Keratinocyte (primary cell): ENCODE measurements at regions not wholly inside any gene's neighbourhood (a gene's known extent, or its start where the extent isn't known, plus 50 kb on each side); places are given as distances from the start of the nearest gene placed in this dataset.

Experiments
- DNase-seq: peaks from one replicate; pipeline ENCODE4 v3.0.0-alpha.2; 2011; ENCODE audit warnings: low read depth, missing footprints, low spot score
- FAIRE-seq: peaks from 2 replicates; lab custom pipeline; 2011; peaks lifted over from hg19 to GRCh38; lab: Jason Lieb, UNC
- H2AFZ ChIP-seq: 2 replicates; pipeline ENCODE4 v1.6.0; 2012; ENCODE audit warnings: low read length, control low read depth, inconsistent platforms; ENCODE audit not compliant: control insufficient read depth
- H3K27ac ChIP-seq: 2 replicates; pipeline ENCODE4 v1.5.1; 2011; ENCODE audit warnings: low read length; ENCODE audit not compliant: control insufficient read depth, insufficient read depth
- H3K27me3 ChIP-seq: 3 replicates; pipeline ENCODE4 v1.6.0; 2011; ENCODE audit warnings: low read length; ENCODE audit not compliant: control insufficient read depth, insufficient read depth; ENCODE audit errors: extremely low read depth
- H3K36me3 ChIP-seq, 2 experiments: 2 replicates in 1 of 2; 3 replicates in 1 of 2; pipeline ENCODE4 v1.5.1; 2011; ENCODE audit warnings: low read length in 2 of 2, mild to moderate bottlenecking in 1 of 2; ENCODE audit not compliant: control insufficient read depth in 2 of 2, insufficient read depth in 2 of 2; ENCODE audit errors: extremely low read depth in 1 of 2
- H3K4me1 ChIP-seq: 3 replicates; pipeline ENCODE4 v1.5.1; 2011; ENCODE audit warnings: low read length; ENCODE audit not compliant: control insufficient read depth, insufficient read depth; ENCODE audit errors: extremely low read depth
- H3K4me2 ChIP-seq: 3 replicates; pipeline ENCODE4 v1.6.0; 2011; ENCODE audit warnings: low read depth, low read length; ENCODE audit not compliant: control insufficient read depth, insufficient read depth; ENCODE audit errors: extremely low read depth
- H3K4me3 ChIP-seq, 3 experiments: fragments of 200-600 bp in 1 of 3; sonication (generic) in 1 of 3; 2 replicates in 2 of 3; 3 replicates in 1 of 3; pipeline ENCODE4 v1.5.1; 2011 to 2016; ENCODE audit warnings: low read length in 3 of 3, mild to moderate bottlenecking in 3 of 3, control low read depth in 2 of 3, inconsistent platforms in 1 of 3, low read depth in 1 of 3, mixed read lengths in 1 of 3, mixed run types in 1 of 3, moderate library complexity in 1 of 3; ENCODE audit not compliant: control insufficient read depth in 2 of 3, insufficient read depth in 2 of 3; ENCODE audit errors: extremely low read depth in 1 of 3
- H3K79me2 ChIP-seq: 2 replicates; pipeline ENCODE4 v1.6.0; 2012; ENCODE audit warnings: low read length; ENCODE audit not compliant: control insufficient read depth, insufficient read depth
- H3K9ac ChIP-seq: 3 replicates; pipeline ENCODE4 v1.6.0; 2011; ENCODE audit warnings: low read length; ENCODE audit not compliant: control insufficient read depth, insufficient read depth; ENCODE audit errors: extremely low read depth
- H3K9me1 ChIP-seq: 3 replicates; pipeline ENCODE4 v1.6.0; 2011; ENCODE audit warnings: low read length; ENCODE audit not compliant: control insufficient read depth, insufficient read depth; ENCODE audit errors: extremely low read depth
- H3K9me3 ChIP-seq: 2 replicates; pipeline ENCODE4 v1.5.1; 2012; ENCODE audit warnings: low read depth, low read length; ENCODE audit not compliant: control insufficient read depth
- H4K20me1 ChIP-seq: 3 replicates; pipeline ENCODE4 v1.6.0; 2011; ENCODE audit warnings: low read length; ENCODE audit not compliant: control insufficient read depth, insufficient read depth; ENCODE audit errors: extremely low read depth
- CTCF ChIP-seq, 3 experiments: IDR thresholded peaks in 1 of 3; conservative IDR thresholded peaks in 1 of 3; optimal IDR thresholded peaks in 1 of 3; 2 replicates in 2 of 3; 3 replicates in 1 of 3; pipeline versions ENCODE3 to v1.5.1; 2011; ENCODE audit warnings: low read length in 3 of 3, mild to moderate bottlenecking in 3 of 3, moderate library complexity in 2 of 3, control low read depth in 1 of 3, inconsistent platforms in 1 of 3; ENCODE audit not compliant: insufficient read depth in 2 of 3; ENCODE audit errors: extremely low read depth in 1 of 3
- EZH2 ChIP-seq: IDR thresholded peaks from one replicate; pipeline ENCODE4 v1.6.1; 2012; ENCODE audit warnings: inconsistent platforms, mild to moderate bottlenecking, low read length, moderate library complexity
- dilution Hi-C: fragments of 300-500 bp; cut with MboI; formaldehyde crosslinking; loops from one replicate; pipeline ENCODE4 v1.7.0; 2020; ENCODE audit warnings: low sequenced_read_pairs; ENCODE audit not compliant: extremely low pct_ligation_motif_present

GRCh38 chr22:25362215-25362882, 142.9 kb downstream of the CRYBB2 start:
- Histone ChIP-seq H3K79me2 (peaks cover 34% of the 10 kb centered on the region), H3K4me1 (no peaks in the 10 kb centered on the region), H3K27me3 (no peaks in the 10 kb centered on the region), H3K36me3 (peaks cover 3 to 11% of the 10 kb centered on the region in 2 experiments), H3K9me3 (no peaks in the 10 kb centered on the region), H2AFZ (no peak overlapping the region), H3K9me1 (no peaks in the 10 kb centered on the region), H4K20me1 (peaks cover 10% of the 10 kb centered on the region), H3K9ac (no peak overlapping the region), H3K4me3 (no peak overlapping the region), H3K27ac (no peak overlapping the region), H3K4me2 (no peak overlapping the region)
- TF ChIP-seq EZH2: no peak
- peak; percentile 85 to 89 (median 89) for TF ChIP-seq CTCF (optimal IDR thresholded peaks at IDR 0.05 in 1 of 3, IDR thresholded peaks at IDR 0.05 in 1 of 3, conservative IDR thresholded peaks at IDR 0.05 in 1 of 3; ENCODE audit: extremely low read depth in 1 of 3, insufficient read depth in 2 of 3, low read length in 3 of 3)
- dilution Hi-C loops: no loop called here
- no peak for DNase-seq
- FAIRE-seq: peak; percentile 36

GRCh38 chr22:25362883-25363240, 143.4 kb downstream of the CRYBB2 start:
- Histone ChIP-seq H3K4me2 (no peak overlapping the region), H3K4me3 (no peak overlapping the region), H4K20me1 (peaks cover 10% of the 10 kb centered on the region), H3K27ac (no peak overlapping the region), H3K9me3 (no peaks in the 10 kb centered on the region), H3K79me2 (peaks cover 39% of the 10 kb centered on the region), H3K27me3 (no peaks in the 10 kb centered on the region), H3K9me1 (no peaks in the 10 kb centered on the region), H3K36me3 (peaks cover 3 to 15% of the 10 kb centered on the region in 2 experiments), H3K9ac (no peak overlapping the region), H2AFZ (no peak overlapping the region), H3K4me1 (no peaks in the 10 kb centered on the region)
- no peak for DNase-seq
- dilution Hi-C loops: no loop called here
- TF ChIP-seq EZH2: no peak
- FAIRE-seq: no peak

- TF ChIP-seq CTCF (optimal IDR thresholded peaks at IDR 0.05 in 1 of 3, IDR thresholded peaks at IDR 0.05 in 1 of 3, conservative IDR thresholded peaks at IDR 0.05 in 1 of 3; ENCODE audit: extremely low read depth in 1 of 3, insufficient read depth in 2 of 3, low read length in 3 of 3) (no peak), EZH2 (no peak)
- Histone ChIP-seq H3K9ac (no peak overlapping the region), H3K27ac (no peak overlapping the region), H3K27me3 (no peaks in the 10 kb centered on the region), H3K9me3 (no peaks in the 10 kb centered on the region), H3K9me1 (no peaks in the 10 kb centered on the region), H3K79me2 (peaks cover 42% of the 10 kb centered on the region), H2AFZ (no peak overlapping the region), H3K4me1 (peaks cover 4% of the 10 kb centered on the region), H4K20me1 (peaks cover 13% of the 10 kb centered on the region), H3K36me3 (peaks cover 3 to 18% of the 10 kb centered on the region in 2 experiments), H3K4me2 (no peak overlapping the region), H3K4me3 (no peak overlapping the region)
- FAIRE-seq (no peak), DNase-seq (no peak)
- dilution Hi-C loops: no loop called here
Observed at GRCh38 chr22:25363474-25363873, 144.0 kb downstream of the CRYBB2 start.
